Heart left ventricle (tissue), 16 donors: ENCODE measurements at regions not wholly inside any gene's neighbourhood (a gene's known extent, or its start where the extent isn't known, plus 50 kb on each side); places are given as distances from the start of the nearest gene placed in this dataset.

Experiments
- ATAC-seq, 4 donors: fragments of 200-7000 bp; cut with Tn5 transposase; one replicate each; pipeline ENCODE4 v1.9.1; 2020 to 2022; ENCODE audit warnings: moderate library complexity in 4 of 4, mild to moderate bottlenecking in 3 of 4, moderate number of reproducible peaks in 1 of 4
- DNase-seq, 5 donors: peaks; one replicate each; pipeline ENCODE4 v3.0.0-alpha.2; 2020
- H3K27ac ChIP-seq, 12 donors: fragments of 200-600 bp; sonication (generic) in 4 of 12; one replicate each; pipeline versions ENCODE4 v1.5.0 to v1.8.0; 2016 to 2022; ENCODE audit warnings: mild to moderate bottlenecking in 2 of 12
- H3K27me3 ChIP-seq, 9 donors: fragments of 200-600 bp; sonication (generic) in 2 of 9; one replicate each; pipeline versions ENCODE4 v1.5.1 to v1.8.0; 2016 to 2022; ENCODE audit warnings: mild to moderate bottlenecking in 3 of 9
- H3K36me3 ChIP-seq, 9 donors: fragments of 200-600 bp; sonication (generic) in 2 of 9; one replicate each; pipeline versions ENCODE4 v1.5.0 to v1.8.0; 2018 to 2022; ENCODE audit warnings: mild to moderate bottlenecking in 2 of 9
- H3K4me1 ChIP-seq, 12 donors: fragments of 200-600 bp; sonication (generic) in 4 of 12; one replicate each; pipeline versions ENCODE4 v1.5.0 to v1.8.0; 2016 to 2022; ENCODE audit warnings: mild to moderate bottlenecking in 3 of 12
- H3K4me3 ChIP-seq, 12 donors: fragments of 200-600 bp; sonication (generic) in 4 of 12; one replicate each; pipeline versions ENCODE4 v1.5.0 to v1.8.0; 2017 to 2022; ENCODE audit warnings: mild to moderate bottlenecking in 9 of 12, moderate library complexity in 4 of 12
- H3K9me3 ChIP-seq, 12 donors: fragments of 200-600 bp; sonication (generic) in 4 of 12; one replicate each; pipeline versions ENCODE4 v1.5.0 to v1.8.0; 2016 to 2022; ENCODE audit warnings: mild to moderate bottlenecking in 1 of 12
- POLR2A ChIP-seq, 2 donors: fragments of 450-650 bp; IDR thresholded peaks; one replicate each; pipeline ENCODE4 v1.6.1; 2017; ENCODE audit warnings: antibody characterized with exemption in 2 of 2, mild to moderate bottlenecking in 2 of 2, moderate library complexity in 2 of 2
- WGBS, 4 donors: extraction: QIAGEN DNeasy Blood & Tissue Kit in 2 of 4; methylation state at CpG; one replicate each; pipeline versions ENCODE4 v1.1.5 to v1.1.7; 2013 to 2018; 5-methylcytosine and 5-hydroxymethylcytosine counted together
- intact Hi-C, 10 donors: fragments of 100-400 bp; cut with DNase I; formaldehyde crosslinking; loops; one replicate each; pipeline versions ENCODE4 v1.11.1 to v1.14.2; 2022
- TF ChIP-seq, protein P1 (sequence below), 12 donors: fragments of 200-600 bp; sonication (generic) in 4 of 12; IDR thresholded peaks; one replicate each; pipeline versions ENCODE4 v1.5.0 to v1.8.0; 2018 to 2022; ENCODE audit warnings: antibody characterized with exemption in 12 of 12, mild to moderate bottlenecking in 5 of 12
- donor health status: ischemic (EF 13 %, LVEDD 7.1; RV severe dilation, severe dysfunction).
- donor health status: healthy with polysubstance abuse.
- donor health status: DM: no; HTN: yes; CAD: no.
- donor health status: DM: no; HTN: no; CAD: no.
- donor health status: ischemic (EF 25% LVEDD 6.9; RV normal size, moderate dysfunction).
- donor health status: ischemic (EF 25% LVEDD 5.7; RV mildly dilated, moderate dysfunction).
- donor health status: healthy.
- donor health status: DM: yes; HTN: yes; CAD: no.
- donor health status: ischemic (EF 35%, LVEDD 5.7; RV mildly dilated, moderate dysfunction).
- donor health status: nonischemic (EF 11% LVEDD 7.7; RV severe dilation, severe dysfunction).
- donor health status: DM: yes; HTN: yes; CAD: no.
- donor health status: PGD.
- donor health status: ischemic (EF 29% LVEDD 5.4; RV normal size, mild dysfunction).
- donor health status: nonischemic (EF 23%, LVEDD 6.1; RV moderate dilation, normal function).

DNA sequence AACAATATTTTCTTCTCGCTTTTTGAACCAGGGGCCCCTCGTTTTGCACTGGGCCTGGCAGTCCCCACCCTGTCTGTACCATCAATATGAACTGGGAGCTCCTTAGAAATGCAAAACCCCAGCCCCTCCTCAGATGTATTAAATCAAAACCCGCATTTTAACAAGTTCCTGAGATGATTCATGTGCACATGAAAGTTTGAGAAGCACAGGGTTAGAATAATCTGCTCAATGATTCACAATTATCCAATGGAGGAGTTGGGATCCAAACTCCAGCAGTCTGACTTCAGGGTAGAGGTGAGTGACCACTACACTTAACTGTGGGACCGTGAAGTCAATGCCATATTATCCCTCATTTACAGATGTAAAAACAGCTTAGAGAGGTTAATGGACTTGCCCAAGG is 256.4 kb downstream of the IGSF11 start:
- intact Hi-C loops = no loop called here
- no peak overlapping the region for H3K27ac ChIP-seq
- H3K4me1 ChIP-seq = peaks cover 0 to 7% (median 0%) of the 10 kb centered on the region in 12 donors
- no peak for ATAC-seq
- H3K9me3 ChIP-seq = no peaks in the 10 kb centered on the region
- no peaks in the 10 kb centered on the region for H3K36me3 ChIP-seq
- 73 to 86% (median 82%) methylated on average over 4 of the region's 4 CpGs for WGBS, 4 donors
- no peak overlapping the region for H3K4me3 ChIP-seq
- DNase-seq = no peak
- no peak for TF ChIP-seq POLR2A (IDR thresholded peaks at IDR 0.05)
- TF ChIP-seq, protein P1, sequence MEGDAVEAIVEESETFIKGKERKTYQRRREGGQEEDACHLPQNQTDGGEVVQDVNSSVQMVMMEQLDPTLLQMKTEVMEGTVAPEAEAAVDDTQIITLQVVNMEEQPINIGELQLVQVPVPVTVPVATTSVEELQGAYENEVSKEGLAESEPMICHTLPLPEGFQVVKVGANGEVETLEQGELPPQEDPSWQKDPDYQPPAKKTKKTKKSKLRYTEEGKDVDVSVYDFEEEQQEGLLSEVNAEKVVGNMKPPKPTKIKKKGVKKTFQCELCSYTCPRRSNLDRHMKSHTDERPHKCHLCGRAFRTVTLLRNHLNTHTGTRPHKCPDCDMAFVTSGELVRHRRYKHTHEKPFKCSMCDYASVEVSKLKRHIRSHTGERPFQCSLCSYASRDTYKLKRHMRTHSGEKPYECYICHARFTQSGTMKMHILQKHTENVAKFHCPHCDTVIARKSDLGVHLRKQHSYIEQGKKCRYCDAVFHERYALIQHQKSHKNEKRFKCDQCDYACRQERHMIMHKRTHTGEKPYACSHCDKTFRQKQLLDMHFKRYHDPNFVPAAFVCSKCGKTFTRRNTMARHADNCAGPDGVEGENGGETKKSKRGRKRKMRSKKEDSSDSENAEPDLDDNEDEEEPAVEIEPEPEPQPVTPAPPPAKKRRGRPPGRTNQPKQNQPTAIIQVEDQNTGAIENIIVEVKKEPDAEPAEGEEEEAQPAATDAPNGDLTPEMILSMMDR (IDR thresholded peaks at IDR 0.05) = no peak
- no peaks in the 10 kb centered on the region for H3K27me3 ChIP-seq

DNA sequence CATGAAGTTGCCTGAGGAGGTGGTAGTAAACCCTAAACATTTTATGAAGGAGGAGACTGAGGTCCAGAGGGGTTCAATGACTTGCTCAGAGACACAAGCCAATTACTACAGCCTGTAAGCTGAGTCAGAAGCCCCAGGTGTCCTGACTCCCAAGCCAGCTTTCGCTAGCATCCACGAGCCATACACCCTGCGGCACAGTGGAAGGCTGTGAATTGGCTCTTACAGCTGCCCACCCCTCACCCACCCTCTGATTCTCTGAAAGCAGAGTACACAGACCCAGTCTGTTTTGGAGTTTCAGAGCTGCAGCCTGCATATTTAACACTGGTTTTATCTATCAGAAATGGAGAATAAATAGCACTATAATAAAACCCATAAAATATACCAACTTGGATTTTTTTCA is 253.4 kb downstream of the IGSF11 start:
- no peak overlapping the region for H3K4me3 ChIP-seq
- no peak for TF ChIP-seq POLR2A (IDR thresholded peaks at IDR 0.05)
- TF ChIP-seq, protein P1 (IDR thresholded peaks at IDR 0.05) = no peak
- DNase-seq (no peak), ATAC-seq (no peak)
- WGBS, 4 donors = 72 to 85% (median 79%) methylated on average over 3 of the region's 3 CpGs
- no peaks in the 10 kb centered on the region for H3K9me3 ChIP-seq
- H3K27ac ChIP-seq = no peak overlapping the region
- peaks cover 0 to 7% (median 0%) of the 10 kb centered on the region in 12 donors for H3K4me1 ChIP-seq
- peaks cover 0 to 10% (median 0%) of the 10 kb centered on the region in 9 donors for H3K27me3 ChIP-seq
- no peaks in the 10 kb centered on the region for H3K36me3 ChIP-seq
- intact Hi-C loops = no loop called here

DNA sequence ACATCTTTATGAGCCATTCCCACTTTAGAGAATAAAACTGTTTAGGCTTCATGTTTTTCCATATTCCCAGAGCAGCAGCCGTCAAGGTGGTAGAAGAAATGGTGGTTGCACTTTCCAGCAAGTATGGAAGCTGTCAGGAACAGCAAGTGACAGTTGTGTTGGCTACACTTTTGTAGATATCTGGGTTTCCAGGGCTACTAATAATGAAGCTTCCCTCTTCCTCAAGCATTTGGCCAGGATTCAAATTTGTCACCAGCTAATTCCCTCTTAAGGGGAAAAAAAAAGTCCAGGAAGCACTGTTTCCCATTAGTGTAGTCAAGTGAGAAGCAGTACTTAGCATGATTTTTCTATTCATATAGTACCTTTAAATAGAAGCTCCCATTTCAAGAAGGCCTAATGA is 252.8 kb downstream of the IGSF11 start:
- intact Hi-C loops = no loop called here
- Histone ChIP-seq H3K4me1 (peaks cover 0 to 7% (median 0%) of the 10 kb centered on the region in 12 donors), H3K27me3 (peaks cover 0 to 10% (median 0%) of the 10 kb centered on the region in 9 donors), H3K9me3 (no peaks in the 10 kb centered on the region), H3K36me3 (no peaks in the 10 kb centered on the region), H3K4me3 (no peak overlapping the region), H3K27ac (no peak overlapping the region)
- DNase-seq (no peak), ATAC-seq (no peak)
- WGBS, 4 donors = 15 to 31% (median 17%) methylated on average over 1 of the region's 1 CpG
- TF ChIP-seq POLR2A (IDR thresholded peaks at IDR 0.05) = no peak
- TF ChIP-seq, protein P1 (IDR thresholded peaks at IDR 0.05) = no peak

DNA sequence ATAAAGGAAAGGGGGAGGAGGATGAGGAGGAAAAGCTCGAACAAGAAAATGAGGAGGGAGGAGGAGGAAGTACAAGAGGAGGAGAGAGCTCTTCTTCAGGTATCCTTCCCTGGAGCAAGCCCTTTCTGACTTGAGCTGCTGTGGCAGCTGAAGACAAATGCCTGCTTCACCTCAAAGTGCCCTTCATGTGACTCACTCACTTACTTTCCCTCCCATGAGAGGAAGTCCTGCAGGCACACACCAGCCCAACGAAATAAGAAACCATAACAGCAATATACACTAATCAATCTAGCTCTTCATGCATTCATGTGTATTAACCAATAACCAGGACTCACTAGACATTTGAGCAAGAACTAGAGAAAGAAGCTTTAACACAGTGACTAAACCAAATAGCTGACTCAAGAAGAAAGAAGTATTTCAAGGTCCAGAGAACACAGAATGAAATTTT is 251.9 kb downstream of the IGSF11 start:
- Histone ChIP-seq H3K36me3 (no peaks in the 10 kb centered on the region), H3K4me3 (no peak overlapping the region), H3K4me1 (peaks cover 0 to 7% (median 0%) of the 10 kb centered on the region in 12 donors), H3K27ac (no peak overlapping the region), H3K27me3 (peaks cover 0 to 10% (median 0%) of the 10 kb centered on the region in 9 donors), H3K9me3 (no peaks in the 10 kb centered on the region)
- WGBS, 4 donors = 30 to 54% (median 44%) methylated on average over 2 of the region's 2 CpGs
- ATAC-seq = no peak
- no peak for DNase-seq
- intact Hi-C loops = no loop called here
- TF ChIP-seq, protein P1 (IDR thresholded peaks at IDR 0.05) = no peak
- TF ChIP-seq POLR2A (IDR thresholded peaks at IDR 0.05) = no peak
